ENCODE measurements at regions not wholly inside any gene's neighbourhood (a gene's known extent, or its start where the extent isn't known, plus 50 kb on each side); places are given as distances from the start of the nearest gene placed in this dataset.
"Not testable (repeated sequence)": the region's sequence is repeated elsewhere in the genome, so short reads cannot be mapped to it uniquely, and the experiment has no call there.

DNA sequence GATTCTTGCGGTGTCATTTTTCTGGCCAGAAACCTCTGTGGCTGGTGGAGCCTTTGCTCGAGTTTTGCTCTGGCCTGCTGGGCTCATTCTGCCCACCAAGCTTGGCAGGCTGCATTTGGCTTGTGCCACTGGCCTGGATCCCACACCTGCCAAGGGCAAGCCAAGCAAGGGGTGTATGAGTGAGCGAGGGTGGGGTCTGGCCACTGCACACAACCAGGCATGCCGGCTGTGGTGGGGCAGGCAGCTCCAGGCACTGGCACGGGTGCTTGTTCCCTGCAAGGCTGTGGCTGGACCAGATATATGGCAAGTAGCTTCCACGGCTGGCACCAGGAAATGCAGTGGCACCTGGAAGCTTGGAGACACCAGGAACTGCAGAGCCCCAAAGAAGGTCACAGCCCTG, 68.6 kb upstream of the PPP3CA start:
- no peak for DNase-seq

DNA sequence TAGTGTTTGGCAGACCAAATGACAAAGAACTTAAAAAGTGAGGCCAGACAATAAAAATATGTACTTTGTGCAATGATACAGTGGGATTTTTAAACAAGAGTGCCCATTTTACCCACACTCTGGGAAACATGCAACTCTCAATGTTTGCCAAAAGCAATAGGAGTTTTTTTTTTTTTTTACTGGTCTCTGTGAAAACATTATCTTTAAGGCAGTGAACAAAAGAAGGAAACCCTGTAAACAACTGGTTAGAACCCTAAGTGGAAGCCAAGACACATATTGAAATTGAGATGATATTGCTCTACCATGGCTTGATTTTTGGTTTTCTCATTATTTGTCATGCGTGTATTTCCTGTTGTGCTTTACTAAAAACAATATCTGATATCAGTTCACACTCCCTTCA, 67.2 kb upstream of the PPP3CA start:
- DNase-seq: no peak

DNA sequence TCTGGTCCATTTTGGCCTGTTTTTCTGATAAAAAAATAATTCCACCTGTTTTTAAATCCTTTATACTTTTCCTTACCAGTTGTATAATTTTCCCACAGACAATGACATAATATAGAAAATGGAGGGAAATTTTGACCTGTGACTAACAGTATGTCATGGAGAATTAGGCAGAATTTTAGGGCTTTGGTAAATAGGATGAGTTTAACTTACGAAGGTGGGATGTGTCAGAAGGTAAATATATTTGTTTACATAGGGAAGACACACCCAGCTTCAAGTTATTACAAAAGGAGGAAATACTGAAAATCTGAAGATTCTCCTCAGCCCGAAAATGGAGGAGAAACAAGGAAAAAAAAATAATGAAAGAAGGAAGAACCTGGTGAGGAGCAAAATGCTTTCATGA, 64.6 kb upstream of the PPP3CA start:
- DNase-seq: no peak

DNA sequence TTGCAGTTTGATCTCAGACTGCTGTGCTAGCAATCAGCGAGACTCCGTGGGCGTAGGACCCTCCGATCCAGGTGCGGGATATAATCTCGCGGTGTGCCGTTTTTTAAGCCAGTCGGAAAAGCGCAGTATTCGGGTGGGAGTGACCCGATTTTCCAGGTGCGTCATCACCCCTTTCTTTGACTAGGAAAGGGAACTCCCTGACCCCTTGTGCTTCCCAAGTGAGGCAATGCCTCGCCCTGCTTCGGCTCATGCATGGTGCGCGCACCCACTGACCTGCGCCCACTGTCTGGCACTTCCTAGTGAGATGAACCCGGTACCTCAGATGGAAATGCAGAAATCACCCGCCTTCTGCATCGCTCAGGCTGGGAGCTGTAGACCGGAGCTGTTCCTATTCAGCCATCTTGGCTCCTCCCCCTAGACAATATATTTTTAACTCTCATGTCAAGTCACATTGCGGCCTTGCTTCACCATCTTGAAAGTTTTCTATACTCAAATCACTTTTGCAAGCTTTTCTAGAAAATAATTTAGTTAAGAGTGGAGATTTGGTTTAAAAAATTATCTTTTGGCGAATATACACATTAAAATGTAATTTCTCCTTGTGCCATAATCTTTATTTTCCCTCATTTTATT, 64.1 kb upstream of the PPP3CA start:
- not testable (repeated sequence) for DNase-seq

DNA sequence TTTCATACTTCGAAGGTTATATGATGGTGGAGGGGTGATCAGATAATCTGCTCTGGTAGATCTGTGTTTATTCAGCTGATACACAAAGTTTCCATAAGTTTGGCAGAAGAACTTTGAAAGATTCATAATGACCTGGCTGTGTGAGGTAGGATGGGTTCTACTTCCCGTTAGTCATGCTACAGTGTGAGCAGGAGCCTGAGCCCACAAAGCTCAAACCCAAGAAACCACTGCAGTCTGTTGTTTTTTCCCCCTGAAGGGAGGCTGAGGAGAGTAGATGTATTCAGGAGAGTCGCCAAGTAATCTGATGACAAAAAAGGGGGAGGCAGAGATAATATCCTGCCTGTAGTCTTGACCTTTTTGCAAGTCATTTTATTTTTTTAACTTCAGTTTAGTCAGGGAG, 52.8 kb upstream of the PPP3CA start:
- no peak for DNase-seq

DNA sequence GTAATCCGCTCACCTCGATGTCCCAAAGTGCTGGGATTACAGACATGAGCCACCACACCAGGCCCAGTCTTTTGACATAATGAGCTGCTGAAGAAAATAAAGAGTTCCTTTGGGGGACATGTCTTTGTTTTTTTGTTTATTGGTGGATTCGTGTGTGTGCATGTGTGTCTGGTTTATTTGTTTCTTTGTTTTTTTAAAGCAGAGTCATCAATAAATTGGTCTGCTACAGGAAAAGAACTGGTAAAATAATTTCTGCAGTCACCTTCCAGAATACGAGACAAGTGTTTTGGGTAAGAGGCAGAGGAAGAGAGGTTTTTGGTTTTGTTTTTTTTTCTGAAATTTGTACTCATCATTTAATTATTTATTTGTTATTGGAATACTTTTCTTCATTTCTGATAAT, 51.5 kb upstream of the PPP3CA start:
- DNase-seq: no peak
